ACC112 (cell line): ENCODE measurements at regions not wholly inside any gene's neighbourhood (a gene's known extent, or its start where the extent isn't known, plus 50 kb on each side); places are given as distances from the start of the nearest gene placed in this dataset.
A peak's percentile ranks its signal among the peaks of the same experiment; 100 is the strongest.

Source experiments
- H2AFZ ChIP-seq: fragments of 200-600 bp; sonication (generic); one replicate; pipeline ENCODE4 v1.6.0; 2017; ENCODE audit warnings: antibody characterized with exemption, low read length; ENCODE audit not compliant: unreplicated experiment
- H3K27ac ChIP-seq: fragments of 200-600 bp; sonication (generic); 2 replicates; pipeline ENCODE4 v1.5.1; 2014; ENCODE audit warnings: low read depth, mild to moderate bottlenecking, antibody characterized with exemption, low read length, moderate library complexity
- H3K27me3 ChIP-seq: fragments of 200-600 bp; sonication (generic); 2 replicates; pipeline ENCODE4 v1.6.1; 2014; ENCODE audit warnings: mild to moderate bottlenecking, antibody characterized with exemption, low read length, moderate library complexity, mixed read lengths; ENCODE audit not compliant: insufficient read depth
- H3K36me3 ChIP-seq: fragments of 200-600 bp; sonication (generic); 2 replicates; pipeline ENCODE4 v1.6.1; 2016; ENCODE audit warnings: mild to moderate bottlenecking, antibody characterized with exemption, low read length, moderate library complexity, mixed read lengths; ENCODE audit not compliant: insufficient read depth
- H3K4me1 ChIP-seq: fragments of 200-600 bp; sonication (generic); one replicate; pipeline ENCODE4 v1.6.1; 2016; ENCODE audit warnings: low read length, mixed read lengths; ENCODE audit not compliant: insufficient read depth, unreplicated experiment, control insufficient read depth
- H3K4me3 ChIP-seq: fragments of 200-600 bp; sonication (generic); 2 replicates; pipeline ENCODE4 v1.5.1; 2014; ENCODE audit warnings: mild to moderate bottlenecking, low read depth, low read length
- H3K79me2 ChIP-seq: fragments of 200-600 bp; sonication (generic); one replicate; pipeline ENCODE4 v1.6.0; 2016; ENCODE audit warnings: low read length; ENCODE audit not compliant: control insufficient read depth, unreplicated experiment, insufficient read depth

- no peak overlapping the region for H3K4me3 ChIP-seq
- peaks cover 25% of the 10 kb centered on the region for H3K4me1 ChIP-seq
- no peaks in the 10 kb centered on the region for H3K27me3 ChIP-seq
- no peak overlapping the region for H3K27ac ChIP-seq
- peak overlapping the region; percentile 65 for H2AFZ ChIP-seq
- no peaks in the 10 kb centered on the region for H3K36me3 ChIP-seq
- no peaks in the 10 kb centered on the region for H3K79me2 ChIP-seq
These were observed 107.7 kb upstream of the RPS6KA3 start for GRCh38 chrX:20374450-20374849.

GRCh38 chrX:20373063-20373462 is 106.4 kb upstream of the RPS6KA3 start:
- H3K36me3 ChIP-seq, result no peaks in the 10 kb centered on the region
- H3K27me3 ChIP-seq, result no peaks in the 10 kb centered on the region
- no peak overlapping the region for H3K4me3 ChIP-seq
- H3K27ac ChIP-seq, result peak overlapping the region; percentile 36; the same call in 1 of the 2 replicates
- no peaks in the 10 kb centered on the region for H3K79me2 ChIP-seq
- H3K4me1 ChIP-seq, result peaks cover 17% of the 10 kb centered on the region
- H2AFZ ChIP-seq, result no peak overlapping the region

- Histone ChIP-seq H3K27ac (peak overlapping the region; percentile 36; the same call in 1 of the 2 replicates), H3K27me3 (no peaks in the 10 kb centered on the region), H2AFZ (no peak overlapping the region), H3K4me1 (peaks cover 16% of the 10 kb centered on the region), H3K36me3 (no peaks in the 10 kb centered on the region), H3K4me3 (no peak overlapping the region), H3K79me2 (no peaks in the 10 kb centered on the region)
These were observed 105.8 kb upstream of the RPS6KA3 start for GRCh38 chrX:20372533-20372932.

GRCh38 chrX:20369468-20369867 is 102.8 kb upstream of the RPS6KA3 start:
- Histone ChIP-seq H3K27me3 (no peaks in the 10 kb centered on the region), H3K27ac (no peak overlapping the region), H3K4me1 (peaks cover 12% of the 10 kb centered on the region), H3K4me3 (no peak overlapping the region), H2AFZ (no peak overlapping the region), H3K79me2 (no peaks in the 10 kb centered on the region), H3K36me3 (no peaks in the 10 kb centered on the region)

- H3K79me2 ChIP-seq, result no peaks in the 10 kb centered on the region
- no peak overlapping the region for H3K27ac ChIP-seq
- no peak overlapping the region for H2AFZ ChIP-seq
- no peaks in the 10 kb centered on the region for H3K27me3 ChIP-seq
- no peak overlapping the region for H3K4me3 ChIP-seq
- peaks cover 30% of the 10 kb centered on the region for H3K4me1 ChIP-seq
- no peaks in the 10 kb centered on the region for H3K36me3 ChIP-seq
These were observed 97.5 kb upstream of the RPS6KA3 start for GRCh38 chrX:20364238-20364637.

- Histone ChIP-seq H2AFZ (peak overlapping the region; percentile 100), H3K4me3 (peak overlapping the region; percentile 59), H3K27me3 (no peaks in the 10 kb centered on the region), H3K79me2 (no peaks in the 10 kb centered on the region), H3K27ac (peak overlapping the region; percentile 98), H3K36me3 (no peaks in the 10 kb centered on the region), H3K4me1 (peaks cover 30% of the 10 kb centered on the region)
These were observed 96.6 kb upstream of the RPS6KA3 start for GRCh38 chrX:20363275-20363674.

- H3K27me3 ChIP-seq, result no peaks in the 10 kb centered on the region
- H2AFZ ChIP-seq, result peak overlapping the region; percentile 100
- peaks cover 30% of the 10 kb centered on the region for H3K4me1 ChIP-seq
- no peaks in the 10 kb centered on the region for H3K36me3 ChIP-seq
- peak overlapping the region; percentile 98 for H3K27ac ChIP-seq
- H3K4me3 ChIP-seq, result peak overlapping the region; percentile 59
- no peaks in the 10 kb centered on the region for H3K79me2 ChIP-seq
These were observed 95.9 kb upstream of the RPS6KA3 start for GRCh38 chrX:20362268-20363267.

- H3K4me3 ChIP-seq, result peak overlapping the region; percentile 59
These were observed 95.2 kb upstream of the RPS6KA3 start for GRCh38 chrX:20361890-20362262.

GRCh38 chrX:20361081-20361889 is 94.6 kb upstream of the RPS6KA3 start:
- Histone ChIP-seq H3K27me3 (no peaks in the 10 kb centered on the region), H3K27ac (no peak overlapping the region), H3K36me3 (no peaks in the 10 kb centered on the region), H2AFZ (peak overlapping the region; percentile 43), H3K79me2 (no peaks in the 10 kb centered on the region), H3K4me1 (peaks cover 30% of the 10 kb centered on the region), H3K4me3 (peak overlapping the region; percentile 7; the same call in 1 of the 2 replicates)

More at GRCh38 chrX:20361890-20362262, 95.2 kb upstream of the RPS6KA3 start:
- peaks cover 30% of the 10 kb centered on the region for H3K4me1 ChIP-seq
- H3K27ac ChIP-seq, result peak overlapping the region; percentile 98
- H2AFZ ChIP-seq, result peak overlapping the region; percentile 100
- no peaks in the 10 kb centered on the region for H3K36me3 ChIP-seq
- no peaks in the 10 kb centered on the region for H3K27me3 ChIP-seq
- H3K79me2 ChIP-seq, result no peaks in the 10 kb centered on the region

- H3K79me2 ChIP-seq, result no peaks in the 10 kb centered on the region
- no peaks in the 10 kb centered on the region for H3K36me3 ChIP-seq
- H3K4me3 ChIP-seq, result no peak overlapping the region
- H3K27ac ChIP-seq, result no peak overlapping the region
- H2AFZ ChIP-seq, result no peak overlapping the region
- no peaks in the 10 kb centered on the region for H3K4me1 ChIP-seq
- no peaks in the 10 kb centered on the region for H3K27me3 ChIP-seq
These were observed 88.5 kb upstream of the RPS6KA3 start for GRCh38 chrX:20355187-20355586.
